ENCODE measurements at regions not wholly inside any gene's neighbourhood (a gene's known extent, or its start where the extent isn't known, plus 50 kb on each side); places are given as distances from the start of the nearest gene placed in this dataset.

DNA sequence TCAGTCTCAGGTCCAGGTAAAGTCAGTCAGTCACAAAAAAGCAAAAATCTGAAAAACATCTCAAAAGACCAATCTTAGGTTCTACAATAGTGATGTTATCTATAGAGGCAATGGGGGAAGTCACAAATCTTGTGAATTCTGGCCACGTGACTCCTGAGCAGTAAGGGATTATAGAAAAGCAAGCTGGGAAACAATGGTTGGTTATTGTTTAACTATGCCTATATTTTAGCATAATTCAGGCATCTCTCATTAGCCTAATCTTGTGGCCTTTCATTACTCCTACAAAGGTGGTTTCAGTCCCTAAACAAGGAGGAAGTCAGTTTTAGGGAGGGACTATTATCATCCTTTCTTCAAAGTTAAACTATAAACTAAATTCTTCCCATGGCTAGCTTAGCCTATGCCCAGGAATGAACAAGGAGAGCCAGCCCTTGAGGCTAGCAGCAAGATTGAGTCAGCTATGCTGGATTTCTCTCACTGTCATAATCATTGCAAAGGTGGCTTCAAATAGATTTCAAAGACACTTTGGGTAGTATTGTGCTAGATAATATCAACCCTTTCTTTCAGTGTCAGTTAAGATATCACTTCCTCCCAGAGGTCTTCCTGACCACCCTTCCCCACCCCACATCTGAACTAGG, 56.4 kb upstream of the ITGA6 start:
- DNase-seq: no peak

DNA sequence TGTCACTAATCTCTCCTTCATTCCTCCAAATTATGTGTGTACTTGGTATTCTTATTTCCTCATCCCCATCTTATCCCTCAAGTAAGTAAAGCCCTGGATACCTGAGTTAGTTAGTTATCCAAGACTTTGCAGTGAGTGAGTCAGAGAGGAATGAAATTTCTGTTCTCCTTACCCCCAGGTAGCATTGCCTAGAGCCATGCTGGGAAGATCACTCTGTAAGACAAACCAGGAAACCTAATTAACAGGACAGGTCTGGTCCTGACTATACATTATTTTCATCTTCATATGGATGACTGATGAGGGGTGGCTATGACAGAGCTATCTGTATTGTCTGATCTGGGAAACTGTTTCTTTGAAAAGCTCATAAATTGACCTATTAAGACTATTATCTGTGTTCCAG, 55.0 kb upstream of the ITGA6 start:
- DNase-seq: no peak

DNA sequence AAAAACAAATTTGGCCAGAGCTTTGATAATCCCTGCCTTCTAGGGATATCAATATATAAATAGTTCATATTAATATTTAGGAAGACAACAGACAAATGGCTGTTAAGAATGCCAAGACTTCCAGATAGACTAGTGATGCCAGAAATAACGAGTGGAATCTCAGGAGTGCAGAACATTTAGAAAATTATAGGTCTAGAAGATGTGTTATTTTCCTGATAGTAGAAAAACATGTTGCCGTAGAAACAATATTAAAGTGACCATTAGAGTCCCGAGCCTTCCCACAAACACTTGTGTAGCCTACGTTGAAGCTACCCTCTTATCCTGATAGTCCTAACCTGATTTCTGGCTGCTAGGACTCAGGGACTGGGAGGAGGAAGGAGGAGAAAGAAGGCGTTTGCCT, 54.3 kb upstream of the ITGA6 start:
- no peak for DNase-seq

DNA sequence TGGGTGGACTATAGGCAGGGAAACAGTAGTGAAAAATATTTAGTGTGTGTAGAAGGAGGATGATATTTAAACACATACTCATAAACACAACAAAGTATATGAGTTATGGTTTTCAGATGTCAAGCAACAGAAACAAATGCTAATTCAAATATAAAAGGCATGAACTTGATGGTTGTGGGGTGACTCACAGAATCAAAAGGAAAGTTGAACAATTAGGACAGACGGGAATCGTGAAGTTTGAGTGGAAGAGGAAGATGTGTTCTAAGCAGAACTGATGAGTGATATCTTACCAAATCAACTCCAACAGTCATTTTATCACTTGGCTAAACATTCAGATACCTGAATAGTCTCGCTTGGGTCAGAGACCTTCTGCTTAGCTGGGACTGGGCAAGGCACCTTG, 53.6 kb upstream of the ITGA6 start:
- DNase-seq: peak; percentile 37 to 50

DNA sequence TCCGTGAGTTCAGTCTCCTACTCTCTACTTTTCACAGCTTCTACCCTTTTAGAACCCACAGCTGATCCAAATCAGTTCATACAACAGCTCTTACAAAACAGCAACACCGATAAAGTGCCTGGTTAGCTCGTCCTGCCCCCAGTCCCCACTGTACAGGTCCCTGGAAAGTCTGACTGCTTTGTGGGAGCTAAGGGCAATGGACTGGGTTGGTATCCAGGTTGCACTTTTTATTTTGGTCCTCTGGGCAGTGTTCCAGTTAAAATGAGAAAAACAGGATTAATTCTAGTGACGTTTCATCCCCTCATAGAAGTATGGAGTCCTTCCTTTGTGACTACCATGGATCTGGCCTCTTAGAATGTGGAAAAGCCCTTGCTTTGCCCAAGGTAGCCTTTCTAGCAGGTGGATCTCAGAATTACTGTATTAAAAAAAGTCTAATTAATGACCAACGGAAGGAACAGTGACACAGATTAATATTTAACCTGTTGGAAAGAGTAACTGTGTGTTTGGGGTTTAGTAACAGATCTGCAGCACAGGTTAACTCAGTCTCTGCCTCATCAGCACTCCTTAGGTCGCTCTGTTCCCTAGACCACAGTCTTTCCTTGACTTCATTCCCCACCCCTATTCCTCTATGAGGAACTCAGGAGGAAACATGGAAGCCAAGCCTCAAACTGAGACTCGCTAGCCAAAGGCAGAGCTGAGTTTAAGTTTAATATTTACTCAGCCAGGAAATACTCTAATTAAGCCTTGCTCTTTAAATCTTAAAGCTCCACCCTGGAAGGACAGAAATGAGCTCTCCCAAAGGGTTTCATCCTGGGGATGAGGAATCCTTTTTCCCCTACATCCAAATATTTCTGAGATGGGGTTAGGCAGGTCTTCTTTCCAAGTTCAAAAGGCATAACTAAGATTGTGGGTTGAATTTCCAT, 52.8 kb upstream of the ITGA6 start:
- DNase-seq: no peak

DNA sequence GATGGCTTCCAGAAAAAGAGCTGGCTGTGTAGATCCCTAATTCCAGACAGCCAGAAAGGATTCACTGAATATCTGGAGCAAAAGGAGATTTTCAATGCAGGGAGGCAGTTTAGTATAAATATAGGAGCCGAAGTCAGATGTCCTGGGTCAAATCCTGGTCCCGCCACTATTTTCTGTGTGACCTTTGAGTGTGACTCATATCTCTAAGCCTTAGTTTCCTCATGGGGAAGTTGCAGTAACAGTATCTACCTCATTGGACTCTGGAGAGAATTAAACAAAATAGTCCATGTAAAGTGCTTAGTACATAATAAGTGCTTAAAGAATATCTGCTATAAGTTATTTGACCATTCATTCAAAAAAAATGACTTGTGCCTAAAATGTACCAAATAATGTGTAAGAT, 52.1 kb upstream of the ITGA6 start:
- DNase-seq: peak; percentile 72 to 82

DNA sequence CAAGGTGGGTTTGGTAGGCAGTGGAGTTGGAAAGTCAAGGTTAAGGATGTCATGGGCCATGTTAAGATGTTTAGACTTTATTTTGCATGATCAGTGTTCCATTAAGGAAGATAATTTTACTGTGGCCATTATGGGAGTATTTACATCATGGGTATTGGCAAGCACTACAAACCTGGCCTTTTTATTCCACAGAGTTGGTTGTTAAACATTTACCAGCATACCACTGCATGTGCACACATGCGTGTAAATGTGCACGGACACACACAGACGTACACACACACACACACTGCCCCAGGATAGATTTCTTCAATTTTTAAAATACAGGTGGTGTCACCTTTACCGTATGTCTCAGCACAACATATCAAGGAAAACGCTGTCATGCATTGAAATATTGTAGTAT, 51.4 kb upstream of the ITGA6 start:
- DNase-seq: no peak

DNA sequence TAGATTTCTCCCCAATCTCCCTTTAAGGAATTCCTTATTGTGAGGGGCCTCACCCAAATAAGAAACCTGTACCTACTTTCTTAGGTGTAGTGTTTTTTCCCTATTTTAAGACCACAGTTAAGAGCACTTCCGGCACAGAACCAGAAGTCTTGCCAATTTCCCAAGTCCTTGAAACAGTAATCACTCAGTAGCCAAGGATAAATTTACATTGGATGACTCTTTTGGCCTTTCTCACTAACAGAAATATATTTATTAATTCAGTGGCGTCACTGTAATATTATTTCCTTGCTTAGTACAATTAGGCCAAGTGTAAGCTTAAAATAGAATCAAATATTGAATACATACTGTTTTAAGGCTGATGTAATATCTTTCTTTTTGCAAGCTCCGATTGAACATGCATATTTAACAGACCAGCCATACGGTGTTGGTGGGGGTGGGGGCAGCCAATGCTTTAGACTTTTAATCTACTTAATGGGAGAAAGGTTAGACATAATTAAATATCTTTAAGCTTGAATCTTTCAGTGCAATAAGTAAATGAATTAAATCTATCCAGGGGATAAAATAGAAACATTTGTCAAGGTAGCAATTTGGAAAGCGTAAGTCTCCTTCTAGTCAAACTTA, 50.8 kb upstream of the ITGA6 start:
- no peak for DNase-seq

DNA sequence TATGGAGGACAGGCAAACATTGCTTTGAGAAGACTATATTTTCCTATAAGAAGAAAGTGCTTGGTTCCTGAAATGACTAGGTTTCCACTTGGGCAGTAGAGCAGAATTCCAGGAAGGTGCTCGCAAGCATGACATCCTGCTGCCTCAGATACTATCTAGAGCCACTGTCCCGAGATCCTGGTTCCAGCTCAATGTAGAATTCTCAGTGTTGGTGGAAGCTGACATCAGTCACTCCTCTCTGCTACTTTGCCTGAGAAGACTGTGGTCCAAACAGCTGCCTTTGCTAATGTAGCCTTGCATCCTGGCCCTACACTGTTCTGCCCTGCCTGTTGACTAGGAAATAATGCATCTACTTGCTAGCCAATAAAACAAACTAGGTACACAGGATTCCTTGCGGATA, 50.0 kb upstream of the ITGA6 start:
- no peak for DNase-seq

Data from inflammatory macrophage (primary cell).